D341Med (cell line): ENCODE measurements at regions not wholly inside any gene's neighbourhood (a gene's known extent, or its start where the extent isn't known, plus 50 kb on each side); places are given as distances from the start of the nearest gene placed in this dataset.

Experiments used
- DNase-seq: peaks from one replicate; pipeline ENCODE4 v3.0.0; 2012; ENCODE audit warnings: low spot score

- no peak for DNase-seq
Observed at GRCh38 chr20:39489986-39490560, 527.9 kb downstream of the DHX35 start.

- DNase-seq, result no peak
Observed at GRCh38 chr20:39480276-39481043, 518.3 kb downstream of the DHX35 start.

- no peak for DNase-seq
Observed at GRCh38 chr20:39479196-39479810, 517.2 kb downstream of the DHX35 start.

- DNase-seq, result no peak
Observed at GRCh38 chr20:39474879-39475278, 512.7 kb downstream of the DHX35 start.

- no peak for DNase-seq
Observed at GRCh38 chr20:39473536-39473935, 511.4 kb downstream of the DHX35 start.

GRCh38 chr20:39468703-39469102 is 506.6 kb downstream of the DHX35 start:
- no peak for DNase-seq

GRCh38 chr20:39464238-39464637 is 502.1 kb downstream of the DHX35 start:
- no peak for DNase-seq

GRCh38 chr20:39462416-39462945 is 500.3 kb downstream of the DHX35 start:
- DNase-seq, result no peak

- DNase-seq, result no peak
Observed at GRCh38 chr20:39458452-39458851, 496.3 kb downstream of the DHX35 start.

GRCh38 chr20:39453890-39454289 is 491.7 kb downstream of the DHX35 start:
- DNase-seq, result no peak

- no peak for DNase-seq
Observed at GRCh38 chr20:39452583-39453340, 490.6 kb downstream of the DHX35 start.

GRCh38 chr20:39451386-39451785 is 489.2 kb downstream of the DHX35 start:
- no peak for DNase-seq

- no peak for DNase-seq
Observed at GRCh38 chr20:39446397-39446796, 484.3 kb downstream of the DHX35 start.

GRCh38 chr20:39445095-39445494 is 483.0 kb downstream of the DHX35 start:
- no peak for DNase-seq

- no peak for DNase-seq
Observed at GRCh38 chr20:39433466-39433865, 471.3 kb downstream of the DHX35 start.

- no peak for DNase-seq
Observed at GRCh38 chr20:39431091-39431880, 469.1 kb downstream of the DHX35 start.

GRCh38 chr20:39429726-39430125 is 467.6 kb downstream of the DHX35 start:
- no peak for DNase-seq

- no peak for DNase-seq
Observed at GRCh38 chr20:39424962-39425678, 463.0 kb downstream of the DHX35 start.

GRCh38 chr20:39421571-39422105 is 459.5 kb downstream of the DHX35 start:
- no peak for DNase-seq

GRCh38 chr20:39412091-39412490 is 449.9 kb downstream of the DHX35 start:
- no peak for DNase-seq

GRCh38 chr20:39399463-39399862 is 437.3 kb downstream of the DHX35 start:
- DNase-seq, result no peak
